ENCODE measurements at regions not wholly inside any gene's neighbourhood (a gene's known extent, or its start where the extent isn't known, plus 50 kb on each side); places are given as distances from the start of the nearest gene placed in this dataset.

DNA sequence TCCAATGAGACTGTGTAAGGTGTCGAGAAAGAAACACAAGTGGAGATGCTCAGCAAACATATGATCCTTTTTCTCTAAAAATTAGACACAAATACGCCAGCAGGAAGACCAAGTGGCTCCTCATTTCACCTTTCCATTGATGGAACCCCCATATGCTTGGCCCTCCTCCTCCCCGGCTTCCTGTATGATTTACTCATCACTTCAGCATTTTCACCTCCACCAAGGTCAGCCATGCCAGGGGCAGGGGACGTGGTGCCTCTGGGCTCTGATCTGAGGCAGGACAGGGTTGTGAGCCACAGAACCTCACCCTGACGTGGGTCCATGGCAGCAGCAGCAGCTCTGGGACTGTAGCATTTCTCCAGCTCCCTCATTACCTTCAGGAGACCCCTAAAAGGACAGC is 116.8 kb upstream of the PFKP start:
- TF ChIP-seq, protein P1, sequence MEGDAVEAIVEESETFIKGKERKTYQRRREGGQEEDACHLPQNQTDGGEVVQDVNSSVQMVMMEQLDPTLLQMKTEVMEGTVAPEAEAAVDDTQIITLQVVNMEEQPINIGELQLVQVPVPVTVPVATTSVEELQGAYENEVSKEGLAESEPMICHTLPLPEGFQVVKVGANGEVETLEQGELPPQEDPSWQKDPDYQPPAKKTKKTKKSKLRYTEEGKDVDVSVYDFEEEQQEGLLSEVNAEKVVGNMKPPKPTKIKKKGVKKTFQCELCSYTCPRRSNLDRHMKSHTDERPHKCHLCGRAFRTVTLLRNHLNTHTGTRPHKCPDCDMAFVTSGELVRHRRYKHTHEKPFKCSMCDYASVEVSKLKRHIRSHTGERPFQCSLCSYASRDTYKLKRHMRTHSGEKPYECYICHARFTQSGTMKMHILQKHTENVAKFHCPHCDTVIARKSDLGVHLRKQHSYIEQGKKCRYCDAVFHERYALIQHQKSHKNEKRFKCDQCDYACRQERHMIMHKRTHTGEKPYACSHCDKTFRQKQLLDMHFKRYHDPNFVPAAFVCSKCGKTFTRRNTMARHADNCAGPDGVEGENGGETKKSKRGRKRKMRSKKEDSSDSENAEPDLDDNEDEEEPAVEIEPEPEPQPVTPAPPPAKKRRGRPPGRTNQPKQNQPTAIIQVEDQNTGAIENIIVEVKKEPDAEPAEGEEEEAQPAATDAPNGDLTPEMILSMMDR (IDR thresholded peaks at IDR 0.05; ENCODE audit: low read depth, low read length), result no peak
- no peak for DNase-seq (ENCODE audit: extremely low read depth, low read depth)

DNA sequence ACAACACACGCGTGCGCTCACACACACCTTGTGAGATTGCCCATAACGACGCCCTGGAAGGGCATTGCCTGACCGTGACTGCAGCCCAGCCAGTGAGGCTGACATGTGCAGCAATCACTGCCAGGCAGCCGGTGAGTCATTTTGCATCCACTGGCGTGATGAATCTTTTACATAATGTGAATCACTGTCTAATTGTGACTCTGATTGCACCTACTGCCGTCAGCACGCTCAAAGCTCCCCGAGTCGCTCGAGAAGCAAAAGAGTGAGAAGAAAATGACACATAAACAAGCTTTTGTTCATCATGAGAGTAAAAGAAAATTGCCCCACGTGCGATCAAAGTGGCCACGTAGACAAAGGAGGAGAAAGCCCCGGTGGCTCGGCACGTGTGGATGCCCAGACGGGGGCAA is 117.4 kb upstream of the PFKP start:
- TF ChIP-seq, protein P1 (IDR thresholded peaks at IDR 0.05; ENCODE audit: low read depth, low read length), result no peak
- DNase-seq (ENCODE audit: extremely low read depth, low read depth), result no peak

GRCh38 chr10:2949221-2949947 is 118.0 kb upstream of the PFKP start:
- TF ChIP-seq, protein P1 (IDR thresholded peaks at IDR 0.05; ENCODE audit: low read depth, low read length), result no peak
- no peak for DNase-seq (ENCODE audit: extremely low read depth, low read depth)

DNA sequence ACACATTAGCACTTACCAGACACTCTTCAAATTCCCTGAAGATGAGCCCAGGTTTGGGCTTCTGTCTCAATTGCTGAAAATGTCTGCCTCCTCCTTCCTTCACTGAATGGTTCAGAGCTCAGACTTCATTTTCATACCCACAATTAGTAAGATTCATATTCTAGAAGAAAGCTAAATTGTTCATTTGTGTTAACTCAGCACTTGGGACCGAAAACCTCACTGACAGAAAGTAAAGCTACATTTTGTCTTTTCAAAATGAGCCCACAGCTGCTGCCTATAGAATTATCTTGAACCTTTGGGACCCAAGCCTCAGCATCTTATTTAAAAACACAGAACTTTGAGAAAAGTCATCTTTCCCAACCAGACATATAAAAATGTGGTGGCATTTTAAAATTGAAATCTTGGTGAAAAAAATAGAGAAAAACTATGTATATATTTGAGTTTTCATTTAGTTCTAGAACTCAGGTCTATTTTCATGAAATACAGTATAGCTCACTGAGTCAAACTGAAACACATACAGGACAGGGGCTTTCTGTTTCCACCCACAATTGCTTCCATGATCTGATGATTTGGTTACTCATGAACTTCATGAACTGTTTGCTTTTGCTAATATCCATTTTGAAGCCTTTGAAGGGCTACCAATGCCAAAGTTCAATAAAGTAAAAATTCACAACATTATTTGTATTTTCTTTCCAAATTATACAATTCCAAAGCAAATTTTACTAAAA is 119.1 kb upstream of the PFKP start:
- no peak for DNase-seq (ENCODE audit: extremely low read depth, low read depth)
- TF ChIP-seq, protein P1 (IDR thresholded peaks at IDR 0.05; ENCODE audit: low read depth, low read length), result no peak

GRCh38 chr10:2944788-2945187 is 122.6 kb upstream of the PFKP start:
- TF ChIP-seq, protein P1 (IDR thresholded peaks at IDR 0.05; ENCODE audit: low read depth, low read length), result no peak
- DNase-seq (ENCODE audit: extremely low read depth, low read depth), result no peak

DNA sequence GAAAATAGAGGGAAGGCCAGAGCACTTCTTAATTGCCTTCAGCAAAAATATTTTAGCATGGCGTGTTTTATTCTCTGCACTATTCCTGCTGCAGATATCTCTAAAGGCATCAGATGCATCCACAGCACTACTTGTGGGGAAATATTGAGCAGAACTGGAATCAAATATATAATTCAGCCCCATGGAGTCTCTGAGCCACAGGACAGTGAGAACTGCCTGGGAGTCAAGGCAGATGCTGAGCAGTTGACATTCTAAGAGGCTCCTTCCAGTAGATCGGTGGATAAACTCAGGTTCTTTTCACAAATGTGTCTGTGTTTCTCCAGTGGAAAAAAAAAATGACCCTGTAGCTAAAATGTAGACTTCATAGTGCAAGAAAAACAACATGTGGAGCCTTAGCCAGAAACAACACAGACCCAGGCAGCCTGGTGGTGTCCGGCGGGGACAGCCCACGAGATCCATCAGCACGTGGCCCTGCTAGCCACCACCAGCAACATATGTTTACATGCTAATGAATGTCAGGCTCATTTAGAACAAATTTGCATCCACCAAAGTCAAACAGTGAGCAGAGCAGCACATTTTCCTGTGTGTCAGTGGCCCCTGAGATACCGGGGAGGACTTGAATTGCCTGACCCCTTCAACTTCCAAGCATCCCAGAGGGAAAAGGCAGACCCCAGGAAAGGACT is 123.3 kb upstream of the PFKP start:
- no peak for DNase-seq (ENCODE audit: extremely low read depth, low read depth)
- TF ChIP-seq, protein P1 (IDR thresholded peaks at IDR 0.05; ENCODE audit: low read depth, low read length), result no peak

- no peak for DNase-seq (ENCODE audit: extremely low read depth, low read depth)
- TF ChIP-seq, protein P1 (IDR thresholded peaks at IDR 0.05; ENCODE audit: low read depth, low read length), result no peak
These were observed 124.4 kb upstream of the PFKP start for GRCh38 chr10:2942938-2943337.
